K562 (cell line): ENCODE measurements at regions not wholly inside any gene's neighbourhood (a gene's known extent, or its start where the extent isn't known, plus 50 kb on each side); places are given as distances from the start of the nearest gene placed in this dataset.

Experiments used
- ATAC-seq: fragments of 200-7000 bp; cut with Tn5 transposase; 3 replicates; pipeline ENCODE4 v1.9.1; 2020; ENCODE audit warnings: moderate library complexity
- BruUV-seq: library from RNA; stranded (reverse); fragments of 400-500 nt; replicated peaks from 2 replicates; lab custom pipeline; 2021; lab: Mats Ljungman, UMichigan
- CTCF ChIA-PET: fragments of 300-600 bp; formaldehyde crosslinking; extraction: SDS; loops from one replicate; lab custom pipeline; 2021; ENCODE audit warnings: low intra/inter-chr PET ratio; lab: Yijun Ruan, JAX
- POLR2A ChIA-PET: fragments of 300-600, 350-650 bp; sonication (Branson Sonifier 250); formaldehyde crosslinking; extraction: SDS; loops from one replicate; lab custom pipeline; 2021; ENCODE audit warnings: antibody characterized with exemption, inconsistent platforms; lab: Yijun Ruan, JAX
- DNase-seq, 4 experiments: peaks; one replicate each; pipeline versions ENCODE4 v3.0.0 to v3.0.0-alpha.2; 2011 to 2018; ENCODE audit warnings: low spot score in 3 of 4, mixed read lengths in 3 of 4; ENCODE audit errors: extremely low read depth in 1 of 4
- FAIRE-seq: peaks from 2 replicates; lab custom pipeline; 2011; peaks lifted over from hg19 to GRCh38; lab: Jason Lieb, UNC
- H2AFZ ChIP-seq: 2 replicates; pipeline ENCODE4 v1.6.0; 2011; ENCODE audit warnings: low read depth, low read length, control low read depth, inconsistent platforms
- H3K27ac ChIP-seq: fragments of 200-600 bp; 3 replicates; pipeline ENCODE4 v1.8.0; 2011; ENCODE audit warnings: low read depth, mild to moderate bottlenecking, control low read depth, inconsistent platforms, low read length, moderate library complexity, mixed read lengths; ENCODE audit errors: extremely low read depth
- H3K27me3 ChIP-seq, 2 experiments: fragments of 300-600 bp in 1 of 2; 2 replicates in 1 of 2; 3 replicates in 1 of 2; pipeline versions ENCODE4 v1.6.0 to v1.8.0; 2011; ENCODE audit warnings: inconsistent platforms in 2 of 2, low read length in 2 of 2, mild to moderate bottlenecking in 1 of 2, mixed read lengths in 1 of 2, moderate library complexity in 1 of 2; ENCODE audit not compliant: control insufficient read depth in 2 of 2, insufficient read depth in 2 of 2
- H3K36me3 ChIP-seq: fragments of 300-600 bp; 3 replicates; pipeline ENCODE4 v1.8.0; 2011; ENCODE audit warnings: mild to moderate bottlenecking, low read length, inconsistent platforms; ENCODE audit not compliant: control insufficient read depth, insufficient read depth
- H3K4me1 ChIP-seq, 2 experiments: fragments of 200-600 bp in 1 of 2; replicated peaks in 1 of 2; 2 replicates in 1 of 2; 3 replicates in 1 of 2; pipeline versions ENCODE4 v1.5.1 to v1.8.0; 2011; ENCODE audit warnings: inconsistent platforms in 2 of 2, low read length in 2 of 2, mild to moderate bottlenecking in 1 of 2, mixed read lengths in 1 of 2, moderate library complexity in 1 of 2; ENCODE audit not compliant: control insufficient read depth in 2 of 2, insufficient read depth in 2 of 2
- H3K4me2 ChIP-seq: 2 replicates; pipeline ENCODE4 v1.6.1; 2011; ENCODE audit warnings: low read length, control low read depth, inconsistent platforms, mixed read lengths; ENCODE audit not compliant: insufficient read depth
- H3K4me3 ChIP-seq: fragments of 200-600 bp; sonication (generic), shearing (Covaris generic); 2 replicates; pipeline ENCODE4 v1.5.1; 2016; ENCODE audit warnings: control low read depth, inconsistent platforms
- H3K79me2 ChIP-seq: fragments of 200-600 bp; 3 replicates; pipeline ENCODE4 v1.8.0; 2011; ENCODE audit warnings: low read length, inconsistent platforms; ENCODE audit not compliant: control insufficient read depth, insufficient read depth
- H3K9ac ChIP-seq, 2 experiments: 2 replicates each; pipeline versions ENCODE4 v1.6.0 to v1.6.1; 2011; ENCODE audit warnings: low read depth in 2 of 2, low read length in 2 of 2, control low read depth in 1 of 2, inconsistent platforms in 1 of 2, mild to moderate bottlenecking in 1 of 2, mixed read lengths in 1 of 2; ENCODE audit not compliant: insufficient read depth in 1 of 2
- H3K9me1 ChIP-seq: one replicate; pipeline ENCODE4 v1.6.0; 2011; ENCODE audit warnings: inconsistent platforms, mild to moderate bottlenecking, low read length, moderate library complexity; ENCODE audit not compliant: control insufficient read depth, insufficient read depth
- H3K9me3 ChIP-seq: replicated peaks from 2 replicates; pipeline ENCODE4 v1.5.1; 2011; ENCODE audit warnings: low read depth, low read length, inconsistent platforms; ENCODE audit not compliant: control insufficient read depth, insufficient read depth
- H4K20me1 ChIP-seq: replicated peaks from 2 replicates; pipeline ENCODE4 v1.6.1; 2011; ENCODE audit warnings: low read length, inconsistent platforms, mixed read lengths; ENCODE audit not compliant: control insufficient read depth, insufficient read depth
- BMI1 ChIP-seq: fragments of 150-350 bp; IDR thresholded peaks from 2 replicates; pipeline ENCODE4 v1.6.1; 2014; ENCODE audit warnings: low read length
- HMGN3 ChIP-seq: IDR thresholded peaks from 2 replicates; pipeline ENCODE4 v1.6.1; 2011; ENCODE audit warnings: borderline replicate concordance, low read depth, mild to moderate bottlenecking, mixed read lengths, low read length; ENCODE audit not compliant: insufficient read length; ENCODE audit errors: extremely low read depth
- KLF6 ChIP-seq: fragments of 250-450 bp; sonication (Bioruptor Pico); IDR thresholded peaks from 2 replicates; pipeline ENCODE4 v1.4.0; 2020; ENCODE audit warnings: mild to moderate bottlenecking, moderate library complexity, borderline replicate concordance
- NR2C2 ChIP-seq, 2 experiments: fragments of 200-800 bp in 1 of 2; sonication (Bioruptor generic) in 1 of 2; sonication (generic) in 1 of 2; formaldehyde crosslinking in 1 of 2; IDR thresholded peaks; 2 replicates each; pipeline versions ENCODE4 v1.6.1 to v1.8.0; 2016 to 2022; ENCODE audit warnings: mild to moderate bottlenecking in 1 of 2, missing compliant biosample characterization in 1 of 2, missing genetic modification characterization in 1 of 2, missing genetic modification reagents in 1 of 2
- RBM17 ChIP-seq: fragments of 200-400 bp; formaldehyde crosslinking; IDR thresholded peaks from 2 replicates; pipeline ENCODE4 v1.6.1; 2017; ENCODE audit warnings: low read depth, mild to moderate bottlenecking, low read length, borderline replicate concordance
- SLC30A9 ChIP-seq: fragments of 250-450 bp; sonication (Bioruptor Pico); IDR thresholded peaks from 2 replicates; pipeline ENCODE4 v1.8.0; 2022; ENCODE audit warnings: mild to moderate bottlenecking, moderate library complexity
- ZNF184 ChIP-seq: sonication (generic); formaldehyde crosslinking; IDR thresholded peaks from 2 replicates; pipeline ENCODE4 v1.5.0; 2020; ENCODE audit warnings: missing genetic modification reagents
- WGBS: fragments of 100-300 bp; shearing (Covaris generic); methylation state at CpG from one replicate; pipeline ENCODE4 v1.1.6; 2016; ENCODE audit warnings: low coverage, mixed read lengths; ENCODE audit not compliant: insufficient coverage; ENCODE audit errors: missing lambda C conversion rate; 5-methylcytosine and 5-hydroxymethylcytosine counted together
- in situ Hi-C: fragments of 300-500 bp; cut with MboI; formaldehyde crosslinking; loops from 4 replicates; pipeline ENCODE4 v1.15.0; 2018; ENCODE audit warnings: inconsistent platforms, mixed read lengths
- intact Hi-C: fragments of 100-400 bp; cut with micrococcal nuclease; formaldehyde crosslinking; loops from 2 replicates; pipeline ENCODE4 v1.14.2; 2022
- TF ChIP-seq, protein P1 (sequence below), 3 experiments: fragments of 200-800 bp in 1 of 3; sonication (Bioruptor generic) in 1 of 3; sonication (generic) in 1 of 3; formaldehyde crosslinking in 1 of 3; IDR thresholded peaks; 2 replicates each; pipeline versions ENCODE4 v1.6.1 to v1.8.0; 2016 to 2022; ENCODE audit warnings: mild to moderate bottlenecking in 2 of 3, missing compliant biosample characterization in 2 of 3, missing genetic modification characterization in 2 of 3, missing genetic modification reagents in 1 of 3

- H3K9me1 ChIP-seq, result no peaks in the 10 kb centered on the region
- H2AFZ ChIP-seq, result no peak overlapping the region
- FAIRE-seq (no peak), DNase-seq (no peak), ATAC-seq (no peak)
- CTCF ChIA-PET, result no interaction called here
- intact Hi-C loops, result no loop called here
- H3K27ac ChIP-seq, result no peak overlapping the region
- BruUV-seq, result no TSS peak
- no peak overlapping the region for H3K4me2 ChIP-seq
- H3K79me2 ChIP-seq, result no peaks in the 10 kb centered on the region
- 0% methylated on average over 2 of the region's 2 CpGs for WGBS
- POLR2A ChIA-PET, result interaction anchor here (0.7 kb wide), 1 partner anchor 9 kb away, joined by 3 read pairs; no protein-coding TSS in a partner anchor
- in situ Hi-C loops, result no loop called here
- H4K20me1 ChIP-seq, result no peaks in the 10 kb centered on the region
- H3K36me3 ChIP-seq, result no peaks in the 10 kb centered on the region
- H3K4me1 ChIP-seq, result no peaks in the 10 kb centered on the region
- no peaks in the 10 kb centered on the region for H3K27me3 ChIP-seq
- H3K9me3 ChIP-seq, result no peaks in the 10 kb centered on the region
- no peak overlapping the region for H3K9ac ChIP-seq
- H3K4me3 ChIP-seq, result no peak overlapping the region
- no peak for TF ChIP-seq ZNF184 (CRISPR knock-in tag)
- TF ChIP-seq, protein P1, sequence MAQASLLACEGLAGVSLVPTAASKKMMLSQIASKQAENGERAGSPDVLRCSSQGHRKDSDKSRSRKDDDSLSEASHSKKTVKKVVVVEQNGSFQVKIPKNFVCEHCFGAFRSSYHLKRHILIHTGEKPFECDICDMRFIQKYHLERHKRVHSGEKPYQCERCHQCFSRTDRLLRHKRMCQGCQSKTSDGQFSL (CRISPR knock-in tag; IDR thresholded peaks at IDR 0.05), result no peak
- TF ChIP-seq, protein P1 (tag; IDR thresholded peaks at IDR 0.05), result no peak
- TF ChIP-seq BMI1, result no peak
- TF ChIP-seq HMGN3, result no peak
- TF ChIP-seq NR2C2 (CRISPR knock-in tag; IDR thresholded peaks at IDR 0.05), result no peak
- TF ChIP-seq NR2C2 (tag; IDR thresholded peaks at IDR 0.05), result no peak
- TF ChIP-seq KLF6 (CRISPR knock-in tag), result no peak
- TF ChIP-seq SLC30A9 (CRISPR knock-in tag), result no peak
- no peak for TF ChIP-seq RBM17
Measured at GRCh38 chr18:65942104-65942503, 191.3 kb downstream of the CDH7 start.
